ENCODE measurements at regions not wholly inside any gene's neighbourhood (a gene's known extent, or its start where the extent isn't known, plus 50 kb on each side); places are given as distances from the start of the nearest gene placed in this dataset.

GRCh38 chr6:106035655-106036054, 50.5 kb upstream of the PRDM1 start:
- TF ChIP-seq YY1 (tag by site-specific recombination; IDR thresholded peaks at IDR 0.05) = no peak
- no peak for TF ChIP-seq ZNF37A (tag by site-specific recombination; IDR thresholded peaks at IDR 0.05)
- TF ChIP-seq, protein P1, sequence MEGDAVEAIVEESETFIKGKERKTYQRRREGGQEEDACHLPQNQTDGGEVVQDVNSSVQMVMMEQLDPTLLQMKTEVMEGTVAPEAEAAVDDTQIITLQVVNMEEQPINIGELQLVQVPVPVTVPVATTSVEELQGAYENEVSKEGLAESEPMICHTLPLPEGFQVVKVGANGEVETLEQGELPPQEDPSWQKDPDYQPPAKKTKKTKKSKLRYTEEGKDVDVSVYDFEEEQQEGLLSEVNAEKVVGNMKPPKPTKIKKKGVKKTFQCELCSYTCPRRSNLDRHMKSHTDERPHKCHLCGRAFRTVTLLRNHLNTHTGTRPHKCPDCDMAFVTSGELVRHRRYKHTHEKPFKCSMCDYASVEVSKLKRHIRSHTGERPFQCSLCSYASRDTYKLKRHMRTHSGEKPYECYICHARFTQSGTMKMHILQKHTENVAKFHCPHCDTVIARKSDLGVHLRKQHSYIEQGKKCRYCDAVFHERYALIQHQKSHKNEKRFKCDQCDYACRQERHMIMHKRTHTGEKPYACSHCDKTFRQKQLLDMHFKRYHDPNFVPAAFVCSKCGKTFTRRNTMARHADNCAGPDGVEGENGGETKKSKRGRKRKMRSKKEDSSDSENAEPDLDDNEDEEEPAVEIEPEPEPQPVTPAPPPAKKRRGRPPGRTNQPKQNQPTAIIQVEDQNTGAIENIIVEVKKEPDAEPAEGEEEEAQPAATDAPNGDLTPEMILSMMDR (tag by site-specific recombination; IDR thresholded peaks at IDR 0.05) = no peak
- TF ChIP-seq MYNN (tag by site-specific recombination; IDR thresholded peaks at IDR 0.05; ENCODE audit: borderline replicate concordance) = no peak
- no peak for TF ChIP-seq ZNF274 (IDR thresholded peaks at IDR 0.05; ENCODE audit: low read length)
- no peak for TF ChIP-seq ZNF274 (tag by site-specific recombination; IDR thresholded peaks at IDR 0.05; ENCODE audit: borderline replicate concordance)
- no peak for TF ChIP-seq PBX3 (CRISPR knock-in tag; IDR thresholded peaks at IDR 0.05)
- TF ChIP-seq, protein P2, sequence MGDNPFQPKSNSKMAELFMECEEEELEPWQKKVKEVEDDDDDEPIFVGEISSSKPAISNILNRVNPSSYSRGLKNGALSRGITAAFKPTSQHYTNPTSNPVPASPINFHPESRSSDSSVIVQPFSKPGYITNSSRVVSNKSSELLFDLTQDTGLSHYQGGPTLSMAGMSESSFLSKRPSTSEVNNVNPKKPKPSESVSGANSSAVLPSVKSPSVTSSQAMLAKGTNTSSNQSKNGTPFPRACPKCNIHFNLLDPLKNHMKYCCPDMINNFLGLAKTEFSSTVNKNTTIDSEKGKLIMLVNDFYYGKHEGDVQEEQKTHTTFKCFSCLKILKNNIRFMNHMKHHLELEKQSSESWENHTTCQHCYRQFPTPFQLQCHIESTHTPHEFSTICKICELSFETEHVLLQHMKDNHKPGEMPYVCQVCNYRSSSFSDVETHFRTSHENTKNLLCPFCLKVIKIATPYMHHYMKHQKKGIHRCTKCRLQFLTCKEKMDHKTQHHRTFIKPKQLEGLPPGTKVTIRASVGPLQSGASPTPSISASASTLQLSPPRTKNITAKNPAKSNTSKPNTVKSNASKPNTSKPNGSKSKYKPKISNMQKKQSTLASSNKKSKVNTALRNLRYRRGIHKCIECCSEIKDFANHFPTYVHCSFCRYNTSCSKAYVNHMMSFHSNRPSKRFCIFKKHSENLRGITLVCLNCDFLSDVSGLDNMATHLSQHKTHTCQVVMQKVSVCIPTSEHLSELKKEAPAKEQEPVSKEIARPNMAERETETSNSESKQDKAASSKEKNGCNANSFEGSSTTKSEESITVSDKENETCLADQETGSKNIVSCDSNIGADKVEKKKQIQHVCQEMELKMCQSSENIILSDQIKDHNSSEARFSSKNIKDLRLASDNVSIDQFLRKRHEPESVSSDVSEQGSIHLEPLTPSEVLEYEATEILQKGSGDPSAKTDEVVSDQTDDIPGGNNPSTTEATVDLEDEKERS (tag by site-specific recombination; IDR thresholded peaks at IDR 0.05) = no peak
